ENCODE measurements at regions not wholly inside any gene's neighbourhood (a gene's known extent, or its start where the extent isn't known, plus 50 kb on each side); places are given as distances from the start of the nearest gene placed in this dataset.

DNA sequence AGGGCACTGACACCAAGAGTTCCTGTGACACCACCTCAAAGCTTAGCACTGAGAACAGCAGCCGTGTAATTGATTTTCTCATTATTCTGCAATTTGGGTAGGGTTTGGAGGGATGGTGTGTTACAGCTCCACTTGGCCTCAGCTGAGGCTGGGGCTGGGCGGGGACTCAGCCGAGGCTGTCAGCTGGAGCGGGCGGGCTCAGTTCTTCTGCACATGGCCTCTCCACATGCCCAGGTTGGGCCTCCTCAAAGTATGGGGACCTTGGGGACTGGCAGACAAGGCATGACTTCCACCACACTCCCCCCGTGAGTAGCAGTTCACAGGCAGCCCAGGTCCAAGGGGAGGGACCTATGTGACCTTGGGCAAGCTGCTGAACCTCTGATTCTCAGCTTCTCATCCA lies 171.5 kb downstream of the IRF8 start:
- TF ChIP-seq, protein P1, sequence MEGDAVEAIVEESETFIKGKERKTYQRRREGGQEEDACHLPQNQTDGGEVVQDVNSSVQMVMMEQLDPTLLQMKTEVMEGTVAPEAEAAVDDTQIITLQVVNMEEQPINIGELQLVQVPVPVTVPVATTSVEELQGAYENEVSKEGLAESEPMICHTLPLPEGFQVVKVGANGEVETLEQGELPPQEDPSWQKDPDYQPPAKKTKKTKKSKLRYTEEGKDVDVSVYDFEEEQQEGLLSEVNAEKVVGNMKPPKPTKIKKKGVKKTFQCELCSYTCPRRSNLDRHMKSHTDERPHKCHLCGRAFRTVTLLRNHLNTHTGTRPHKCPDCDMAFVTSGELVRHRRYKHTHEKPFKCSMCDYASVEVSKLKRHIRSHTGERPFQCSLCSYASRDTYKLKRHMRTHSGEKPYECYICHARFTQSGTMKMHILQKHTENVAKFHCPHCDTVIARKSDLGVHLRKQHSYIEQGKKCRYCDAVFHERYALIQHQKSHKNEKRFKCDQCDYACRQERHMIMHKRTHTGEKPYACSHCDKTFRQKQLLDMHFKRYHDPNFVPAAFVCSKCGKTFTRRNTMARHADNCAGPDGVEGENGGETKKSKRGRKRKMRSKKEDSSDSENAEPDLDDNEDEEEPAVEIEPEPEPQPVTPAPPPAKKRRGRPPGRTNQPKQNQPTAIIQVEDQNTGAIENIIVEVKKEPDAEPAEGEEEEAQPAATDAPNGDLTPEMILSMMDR (IDR thresholded peaks at IDR 0.05), result no peak
- TF ChIP-seq POLR2A (IDR thresholded peaks at IDR 0.05) (no peak), POLR2AphosphoS5 (IDR thresholded peaks at IDR 0.05) (no peak), EP300 (IDR thresholded peaks at IDR 0.05) (no peak)

Measured in sigmoid colon (tissue), 4 donors.